Thymus (tissue), 11 donors: ENCODE measurements at regions not wholly inside any gene's neighbourhood (a gene's known extent, or its start where the extent isn't known, plus 50 kb on each side); places are given as distances from the start of the nearest gene placed in this dataset.

Source experiments
- DNase-seq, 9 donors: peaks; one replicate each; pipeline ENCODE4 v3.0.0-alpha.2; 2013; ENCODE audit warnings: low spot score in 9 of 9, low read depth in 6 of 9, missing footprints in 1 of 9
- H3K27ac ChIP-seq, 2 donors: one replicate each; pipeline ENCODE4 v1.5.1; 2013; ENCODE audit warnings: control low read depth in 1 of 2, low read depth in 1 of 2, low read length in 1 of 2, mild to moderate bottlenecking in 1 of 2, moderate library complexity in 1 of 2
- H3K27me3 ChIP-seq, 2 donors: one replicate each; pipeline ENCODE4 v1.5.1; 2013; ENCODE audit warnings: low read length in 1 of 2; ENCODE audit not compliant: control insufficient read depth in 2 of 2, insufficient read depth in 1 of 2
- H3K36me3 ChIP-seq, 2 donors: one replicate each; pipeline ENCODE4 v1.5.1; 2013; ENCODE audit warnings: low read length in 1 of 2, mild to moderate bottlenecking in 1 of 2, moderate library complexity in 1 of 2; ENCODE audit not compliant: control insufficient read depth in 2 of 2, insufficient read depth in 2 of 2
- H3K4me1 ChIP-seq, 2 donors: one replicate each; pipeline ENCODE4 v1.5.1; 2013; ENCODE audit warnings: low read length in 2 of 2; ENCODE audit not compliant: control insufficient read depth in 2 of 2, insufficient read depth in 2 of 2
- H3K4me3 ChIP-seq, 2 donors: one replicate each; pipeline ENCODE4 v1.5.1; 2013; ENCODE audit warnings: low read length in 2 of 2, control low read depth in 1 of 2, mild to moderate bottlenecking in 1 of 2
- H3K9me3 ChIP-seq, 2 donors: one replicate each; pipeline ENCODE4 v1.5.1; 2013; ENCODE audit warnings: low read length in 1 of 2, mild to moderate bottlenecking in 1 of 2; ENCODE audit not compliant: control insufficient read depth in 2 of 2, insufficient read depth in 1 of 2
- WGBS: extraction: QIAGEN DNeasy Blood & Tissue Kit; methylation state at CpG from one replicate; pipeline ENCODE4 v1.1.7; 2013; 5-methylcytosine and 5-hydroxymethylcytosine counted together
- donor health status: healthy.

DNA sequence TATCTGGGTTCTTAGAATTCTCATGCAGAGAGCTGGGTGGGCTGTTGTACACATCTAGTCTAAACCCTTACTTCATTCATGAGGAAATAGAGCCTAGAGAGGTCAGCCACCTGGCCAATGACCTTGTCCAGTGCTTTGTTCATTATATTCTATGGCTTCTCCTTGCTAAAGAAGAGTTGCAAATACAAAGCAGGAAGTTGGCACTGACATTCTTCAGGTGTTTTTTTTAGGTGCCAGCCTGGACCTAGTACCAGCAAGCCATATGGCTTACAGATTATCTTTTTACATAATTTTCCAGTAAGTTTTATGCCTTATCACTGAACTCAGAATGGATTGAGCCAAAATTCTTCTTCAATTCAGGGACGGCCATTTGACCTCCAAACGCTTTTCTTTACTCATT lies 54.7 kb upstream of the PGM2 start:
- Histone ChIP-seq H3K27ac (no peak overlapping the region), H3K27me3 (no peaks in the 10 kb centered on the region), H3K4me1 (no peaks in the 10 kb centered on the region), H3K36me3 (no peaks in the 10 kb centered on the region), H3K9me3 (peaks cover 0 to 4% of the 10 kb centered on the region in 2 donors), H3K4me3 (no peak overlapping the region)
- WGBS = 67% methylated on average over 2 of the region's 2 CpGs
- DNase-seq = no peak

DNA sequence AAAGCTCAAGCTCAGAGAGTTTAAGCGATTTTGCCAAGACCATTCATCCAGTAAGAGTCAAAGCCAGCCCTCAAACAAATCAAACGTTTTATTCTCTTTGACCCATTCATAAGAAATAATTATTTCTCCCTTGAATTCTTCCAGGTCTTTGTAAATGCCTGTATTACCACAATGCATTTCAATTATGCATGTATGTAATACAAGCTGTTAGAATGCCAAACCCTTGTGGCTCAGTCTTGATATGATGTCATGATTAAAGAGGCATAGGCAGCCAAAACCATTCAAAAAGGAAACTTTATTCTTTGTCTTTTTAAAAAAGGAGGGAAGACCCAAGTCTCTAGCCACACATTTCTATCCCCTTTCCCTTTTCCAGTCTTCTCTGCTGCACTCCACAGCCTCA lies 56.5 kb upstream of the PGM2 start:
- Histone ChIP-seq H3K27me3 (no peaks in the 10 kb centered on the region), H3K4me3 (no peak overlapping the region), H3K27ac (no peak overlapping the region), H3K9me3 (peaks cover 0 to 4% of the 10 kb centered on the region in 2 donors), H3K4me1 (no peaks in the 10 kb centered on the region), H3K36me3 (no peaks in the 10 kb centered on the region)
- WGBS = 96% methylated on average over 2 of the region's 2 CpGs
- DNase-seq = no peak

DNA sequence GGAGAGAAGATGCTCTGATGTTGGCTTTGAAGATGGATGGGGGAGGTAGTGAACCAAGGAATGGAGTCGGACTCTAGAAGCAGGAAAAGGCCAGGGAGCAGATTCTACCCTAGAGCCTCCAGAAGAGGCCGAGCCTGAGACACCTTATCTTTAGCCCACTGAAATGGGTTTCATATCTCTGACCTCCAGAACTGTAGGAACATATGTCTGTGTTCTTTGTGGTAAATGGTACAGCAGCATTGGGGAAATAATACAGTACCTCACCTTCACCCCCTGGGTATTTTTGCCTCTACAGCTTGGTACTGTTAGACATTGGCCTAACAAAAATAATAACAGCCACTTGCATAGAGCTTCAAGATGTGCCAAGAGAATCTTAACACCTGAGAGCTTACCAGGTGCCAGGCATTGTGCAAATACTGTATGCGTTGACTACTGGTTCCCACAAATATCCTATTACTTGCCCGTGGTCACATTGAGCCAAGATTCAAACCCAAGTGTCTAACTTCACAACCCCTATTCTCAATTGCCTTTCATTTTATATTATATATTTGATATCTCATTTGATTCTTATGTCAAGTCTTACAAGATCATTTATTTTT lies 57.0 kb upstream of the PGM2 start:
- Histone ChIP-seq H3K27ac (no peak overlapping the region), H3K4me1 (no peaks in the 10 kb centered on the region), H3K9me3 (peaks cover 0 to 4% of the 10 kb centered on the region in 2 donors), H3K27me3 (no peaks in the 10 kb centered on the region), H3K4me3 (no peak overlapping the region), H3K36me3 (no peaks in the 10 kb centered on the region)
- no peak for DNase-seq
- WGBS = 98% methylated on average over 4 of the region's 4 CpGs

DNA sequence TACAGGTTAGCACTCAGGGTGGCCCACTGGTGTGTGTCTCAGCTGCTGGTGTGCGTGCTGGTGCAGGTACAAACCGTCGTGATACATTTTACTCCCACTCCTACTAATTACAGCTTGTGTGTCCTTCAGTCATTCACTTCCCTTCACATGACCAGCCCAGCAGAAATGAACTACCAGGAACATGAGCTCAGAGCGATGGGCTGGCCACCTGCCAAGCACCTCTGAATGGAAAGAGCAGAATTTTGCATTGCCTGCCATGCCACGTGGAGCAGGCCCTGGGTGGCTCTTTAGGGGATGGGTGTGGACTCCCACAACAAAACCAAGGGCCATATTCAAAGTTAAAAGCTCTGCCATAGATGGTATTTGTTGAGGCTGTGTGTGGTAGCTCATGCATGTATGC lies 58.9 kb upstream of the PGM2 start:
- Histone ChIP-seq H3K9me3 (no peaks in the 10 kb centered on the region), H3K27ac (no peak overlapping the region), H3K4me1 (peaks cover 0 to 5% of the 10 kb centered on the region in 2 donors), H3K27me3 (no peaks in the 10 kb centered on the region), H3K4me3 (no peak overlapping the region), H3K36me3 (no peaks in the 10 kb centered on the region)
- 71% methylated on average over 5 of the region's 5 CpGs for WGBS
- DNase-seq = no peak

DNA sequence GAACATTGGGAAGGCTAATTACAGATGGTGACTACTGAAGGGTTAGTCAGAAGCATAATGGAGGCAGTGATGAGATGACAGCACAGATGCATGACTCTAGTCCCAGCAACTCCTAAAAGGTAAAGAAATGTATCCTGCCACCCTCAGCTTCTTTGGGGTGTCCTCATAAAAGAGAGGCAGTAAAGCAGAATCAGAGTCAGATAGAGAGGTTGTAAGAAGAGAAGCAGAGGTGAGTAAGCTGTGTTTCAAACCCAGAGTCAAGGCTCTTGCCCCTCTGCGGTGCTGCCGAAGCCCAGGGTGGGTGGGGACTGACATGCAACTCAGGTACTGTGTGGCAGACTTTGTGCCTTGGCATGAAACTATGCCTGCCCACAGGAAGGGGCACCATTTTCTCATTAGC lies 59.5 kb upstream of the PGM2 start:
- Histone ChIP-seq H3K36me3 (no peaks in the 10 kb centered on the region), H3K27ac (no peak overlapping the region), H3K27me3 (no peaks in the 10 kb centered on the region), H3K4me3 (no peak overlapping the region), H3K9me3 (no peaks in the 10 kb centered on the region), H3K4me1 (peaks cover 0 to 5% of the 10 kb centered on the region in 2 donors)
- no peak for DNase-seq
- 97% methylated on average over 2 of the region's 2 CpGs for WGBS

- no peaks in the 10 kb centered on the region for H3K36me3 ChIP-seq
- DNase-seq = no peak
- no peak overlapping the region for H3K4me3 ChIP-seq
- no peaks in the 10 kb centered on the region for H3K9me3 ChIP-seq
- H3K27ac ChIP-seq = no peak overlapping the region
- H3K27me3 ChIP-seq = no peaks in the 10 kb centered on the region
- WGBS = 82% methylated on average over 1 of the region's 1 CpG
- H3K4me1 ChIP-seq = peaks cover 0 to 5% of the 10 kb centered on the region in 2 donors
Observed at GRCh38 chr4:37765741-37766140, 60.7 kb upstream of the PGM2 start.

DNA sequence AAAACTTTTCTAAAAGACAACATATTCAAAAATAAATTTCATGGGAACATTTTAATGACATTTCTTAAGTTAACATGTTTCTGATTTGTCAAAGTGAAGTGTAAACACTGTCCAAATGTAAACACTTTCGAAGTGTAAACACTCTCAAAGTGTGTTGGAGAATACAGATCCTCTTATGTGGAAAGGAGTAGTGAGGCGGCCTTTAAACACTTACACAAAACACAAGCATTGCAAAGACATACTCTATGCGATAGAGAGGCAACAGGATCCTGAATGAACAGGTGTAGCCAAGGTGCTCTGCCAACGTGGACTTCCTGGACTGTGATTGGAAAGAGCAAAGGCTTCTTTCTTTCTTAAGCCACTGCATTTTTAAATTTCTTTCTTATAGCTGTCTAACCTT lies 62.7 kb upstream of the PGM2 start:
- H3K27ac ChIP-seq = no peak overlapping the region
- no peaks in the 10 kb centered on the region for H3K27me3 ChIP-seq
- peaks cover 1 to 10% of the 10 kb centered on the region in 2 donors for H3K4me1 ChIP-seq
- WGBS = 92% methylated on average over 4 of the region's 4 CpGs
- DNase-seq = no peak
- H3K36me3 ChIP-seq = no peaks in the 10 kb centered on the region
- H3K9me3 ChIP-seq = no peaks in the 10 kb centered on the region
- H3K4me3 ChIP-seq = no peak overlapping the region

DNA sequence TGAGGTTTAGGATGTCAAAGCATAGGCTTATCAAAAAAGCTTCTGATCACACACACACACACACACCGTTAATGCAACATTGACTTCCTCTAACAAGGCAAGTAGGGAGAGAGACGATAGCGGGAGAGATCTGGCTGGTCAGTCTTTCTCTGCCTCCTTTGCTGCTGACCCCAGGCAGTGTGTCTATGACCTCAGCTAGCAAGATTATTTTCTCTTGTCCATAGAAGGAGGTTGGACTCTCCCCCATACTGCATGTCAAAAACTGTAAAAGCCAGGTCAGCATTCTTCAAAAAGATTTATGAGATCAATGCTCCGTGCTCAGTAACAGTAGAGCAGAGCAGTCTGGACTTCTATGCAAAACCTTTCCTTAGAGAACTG lies 63.5 kb upstream of the PGM2 start:
- peaks cover 9 to 18% of the 10 kb centered on the region in 2 donors for H3K4me1 ChIP-seq
- H3K4me3 ChIP-seq = no peak overlapping the region
- no peaks in the 10 kb centered on the region for H3K9me3 ChIP-seq
- 78% methylated on average over 4 of the region's 4 CpGs for WGBS
- no peak overlapping the region for H3K27ac ChIP-seq
- H3K36me3 ChIP-seq = no peaks in the 10 kb centered on the region
- no peak for DNase-seq
- H3K27me3 ChIP-seq = no peaks in the 10 kb centered on the region

GRCh38 chr4:37762294-37762990 lies 64.0 kb upstream of the PGM2 start:
- H3K27ac ChIP-seq = no peak overlapping the region
- H3K9me3 ChIP-seq = no peaks in the 10 kb centered on the region
- WGBS = 98% methylated on average over 3 of the region's 3 CpGs
- H3K4me3 ChIP-seq = no peak overlapping the region
- H3K4me1 ChIP-seq = peaks cover 13 to 24% of the 10 kb centered on the region in 2 donors
- no peaks in the 10 kb centered on the region for H3K36me3 ChIP-seq
- H3K27me3 ChIP-seq = no peaks in the 10 kb centered on the region
- peak in 1 of 9 donors; percentile 58 for DNase-seq
